ENCODE measurements at regions not wholly inside any gene's neighbourhood (a gene's known extent, or its start where the extent isn't known, plus 50 kb on each side); places are given as distances from the start of the nearest gene placed in this dataset.

- no peaks in the 10 kb centered on the region for H3K36me3 ChIP-seq
- ATAC-seq (ENCODE audit: insufficient number of reproducible peaks, low FRiP score, low read depth), result no peak
- no peak for DNase-seq (ENCODE audit: low spot score)
- H3K4me1 ChIP-seq (ENCODE audit: control insufficient read depth in 1 of 2, low read depth in 2 of 2), result peaks cover 4 to 18% of the 10 kb centered on the region in 2 donors
- H3K4me3 ChIP-seq, result no peak overlapping the region
- no peak for TF ChIP-seq CTCF (IDR thresholded peaks at IDR 0.05)
- peaks cover 8% of the 10 kb centered on the region for H3K9me3 ChIP-seq
- no peaks in the 10 kb centered on the region for H3K27me3 ChIP-seq (replicated peaks; ENCODE audit: insufficient read depth)
- H3K27ac ChIP-seq, result no peak overlapping the region
Observed at GRCh38 chr15:93200837-93201226, 111.8 kb upstream of the RGMA start.

- no peak overlapping the region for H3K4me3 ChIP-seq
- ATAC-seq (ENCODE audit: insufficient number of reproducible peaks, low FRiP score, low read depth), result no peak
- H3K27ac ChIP-seq, result no peak overlapping the region
- H3K27me3 ChIP-seq (replicated peaks; ENCODE audit: insufficient read depth), result no peaks in the 10 kb centered on the region
- peaks cover 8% of the 10 kb centered on the region for H3K9me3 ChIP-seq
- peaks cover 4 to 18% of the 10 kb centered on the region in 2 donors for H3K4me1 ChIP-seq (ENCODE audit: control insufficient read depth in 1 of 2, low read depth in 2 of 2)
- DNase-seq (ENCODE audit: low spot score), result no peak
- H3K36me3 ChIP-seq, result no peaks in the 10 kb centered on the region
- TF ChIP-seq CTCF (IDR thresholded peaks at IDR 0.05), result no peak
Observed at GRCh38 chr15:93200081-93200836, 111.2 kb upstream of the RGMA start.

- H3K27me3 ChIP-seq (replicated peaks; ENCODE audit: insufficient read depth), result no peaks in the 10 kb centered on the region
- DNase-seq (ENCODE audit: low spot score) (no peak), ATAC-seq (ENCODE audit: insufficient number of reproducible peaks, low FRiP score, low read depth) (no peak)
- no peak overlapping the region for H3K27ac ChIP-seq
- H3K36me3 ChIP-seq, result no peaks in the 10 kb centered on the region
- no peak for TF ChIP-seq CTCF (IDR thresholded peaks at IDR 0.05)
- peaks cover 0 to 7% of the 10 kb centered on the region in 2 donors for H3K4me1 ChIP-seq (ENCODE audit: control insufficient read depth in 1 of 2, low read depth in 2 of 2)
- no peak overlapping the region for H3K4me3 ChIP-seq
- peaks cover 8% of the 10 kb centered on the region for H3K9me3 ChIP-seq
Observed at GRCh38 chr15:93196135-93196670, 107.2 kb upstream of the RGMA start.

GRCh38 chr15:93195109-93195508 is 106.1 kb upstream of the RGMA start:
- no peaks in the 10 kb centered on the region for H3K27me3 ChIP-seq (replicated peaks; ENCODE audit: insufficient read depth)
- no peaks in the 10 kb centered on the region for H3K36me3 ChIP-seq
- H3K27ac ChIP-seq, result no peak overlapping the region
- TF ChIP-seq CTCF (IDR thresholded peaks at IDR 0.05), result no peak
- H3K9me3 ChIP-seq, result peaks cover 8% of the 10 kb centered on the region
- no peak overlapping the region for H3K4me3 ChIP-seq
- DNase-seq (ENCODE audit: low spot score), result no peak
- no peak for ATAC-seq (ENCODE audit: insufficient number of reproducible peaks, low FRiP score, low read depth)
- H3K4me1 ChIP-seq (ENCODE audit: control insufficient read depth in 1 of 2, low read depth in 2 of 2), result no peaks in the 10 kb centered on the region

- Histone ChIP-seq H3K27me3 (replicated peaks; ENCODE audit: insufficient read depth) (no peaks in the 10 kb centered on the region), H3K27ac (no peak overlapping the region), H3K4me1 (ENCODE audit: control insufficient read depth in 1 of 2, low read depth in 2 of 2) (no peaks in the 10 kb centered on the region), H3K36me3 (no peaks in the 10 kb centered on the region), H3K9me3 (no peaks in the 10 kb centered on the region), H3K4me3 (no peak overlapping the region)
- no peak for DNase-seq (ENCODE audit: low spot score)
- no peak for TF ChIP-seq CTCF (IDR thresholded peaks at IDR 0.05)
- no peak for ATAC-seq (ENCODE audit: insufficient number of reproducible peaks, low FRiP score, low read depth)
Observed at GRCh38 chr15:93190238-93190637, 101.2 kb upstream of the RGMA start.
